CD4-positive, alpha-beta memory T cell (primary cell): ENCODE measurements at regions not wholly inside any gene's neighbourhood (a gene's known extent, or its start where the extent isn't known, plus 50 kb on each side); places are given as distances from the start of the nearest gene placed in this dataset.

Experiments
- CTCF ChIA-PET: fragments of 350-600 bp; sonication (Branson Sonifier 250); formaldehyde crosslinking; loops from one replicate; lab custom pipeline; 2021; ENCODE audit warnings: inconsistent platforms; ENCODE audit not compliant: partially characterized antibody; lab: Charles Lee
- POLR2A ChIA-PET: fragments of 350-600 bp; sonication (Branson Sonifier 250); formaldehyde crosslinking; loops from one replicate; lab custom pipeline; 2021; ENCODE audit not compliant: partially characterized antibody; lab: Charles Lee
- DNase-seq, 5 donors: peaks; one replicate each; pipeline versions ENCODE4 v3.0.0 to v3.0.0-alpha.2; 2020 to 2022; ENCODE audit warnings: mixed read lengths in 1 of 5
- H3K27ac ChIP-seq: one replicate; pipeline ENCODE4 v1.7.0; 2013; ENCODE audit warnings: low read depth, low read length
- H3K27me3 ChIP-seq: 2 replicates; pipeline ENCODE4 v1.7.0; 2013; ENCODE audit warnings: mild to moderate bottlenecking, low read length, moderate library complexity; ENCODE audit not compliant: insufficient read depth
- H3K36me3 ChIP-seq: 2 replicates; pipeline ENCODE4 v1.7.0; 2013; ENCODE audit warnings: mild to moderate bottlenecking, low read length, moderate library complexity; ENCODE audit not compliant: insufficient read depth
- H3K4me1 ChIP-seq: 2 replicates; pipeline ENCODE4 v1.7.0; 2013; ENCODE audit warnings: mild to moderate bottlenecking, low read length, moderate library complexity; ENCODE audit not compliant: insufficient read depth
- H3K4me3 ChIP-seq, 2 donors: one replicate each; pipeline ENCODE4 v1.7.0; 2013; ENCODE audit warnings: low read length in 2 of 2, mild to moderate bottlenecking in 1 of 2
- H3K9me3 ChIP-seq, 2 donors: one replicate each; pipeline ENCODE4 v1.7.0; 2013; ENCODE audit warnings: low read length in 2 of 2, control low read depth in 1 of 2; ENCODE audit not compliant: control insufficient read depth in 1 of 2
- H3K27ac Mint-ChIP-seq, 7 donors: one replicate each; pipeline ENCODE4 v1.8.0; 2020 to 2021; ENCODE audit warnings: mixed read lengths in 7 of 7, mild to moderate bottlenecking in 6 of 7, inconsistent platforms in 3 of 7, moderate library complexity in 3 of 7
- H3K27me3 Mint-ChIP-seq, 2 donors: one replicate each; pipeline ENCODE4 v1.8.0; 2020 to 2021; ENCODE audit warnings: mixed read lengths in 2 of 2
- H3K36me3 Mint-ChIP-seq, 2 donors: one replicate each; pipeline ENCODE4 v1.8.0; 2020 to 2021; ENCODE audit warnings: mixed read lengths in 2 of 2, inconsistent platforms in 1 of 2, mild to moderate bottlenecking in 1 of 2
- H3K4me1 Mint-ChIP-seq, 4 donors: one replicate each; pipeline ENCODE4 v1.8.0; 2020 to 2021; ENCODE audit warnings: mixed read lengths in 4 of 4, mild to moderate bottlenecking in 1 of 4
- H3K4me3 Mint-ChIP-seq, 8 donors: one replicate each; pipeline ENCODE4 v1.8.0; 2020 to 2021; ENCODE audit warnings: mixed read lengths in 8 of 8, mild to moderate bottlenecking in 7 of 8, moderate library complexity in 6 of 8, inconsistent platforms in 3 of 8
- H3K9me3 Mint-ChIP-seq, 8 donors: one replicate each; pipeline ENCODE4 v1.8.0; 2020 to 2021; ENCODE audit warnings: mixed read lengths in 8 of 8, mild to moderate bottlenecking in 5 of 8, inconsistent platforms in 3 of 8, moderate library complexity in 1 of 8
- intact Hi-C: fragments of 100-400 bp; cut with micrococcal nuclease; formaldehyde crosslinking; loops from one replicate; pipeline ENCODE4 v1.15.1; 2023

DNA sequence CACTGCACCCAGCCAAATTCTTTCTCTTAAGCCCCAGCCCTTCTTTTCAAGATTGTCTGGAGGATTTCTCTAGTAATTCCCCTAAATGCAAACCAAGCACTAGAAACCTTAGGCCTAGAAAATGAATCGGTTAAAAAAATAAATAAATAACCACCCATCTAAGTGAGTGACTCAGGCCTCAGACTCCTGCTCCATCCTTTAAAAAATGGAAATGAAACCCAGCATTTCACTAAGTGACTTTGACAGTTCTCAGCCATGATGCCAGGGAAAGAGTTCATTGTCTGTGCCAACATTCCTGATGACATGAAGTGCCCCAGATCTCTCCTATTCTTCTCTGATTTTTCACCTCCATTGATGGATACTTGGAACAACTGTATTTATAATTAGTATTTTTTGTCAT lies 415.2 kb upstream of the DAB1 start:
- Histone ChIP-seq H3K4me3 (no peak overlapping the region), H3K27ac (no peak overlapping the region), H3K36me3 (no peaks in the 10 kb centered on the region), H3K9me3 (no peaks in the 10 kb centered on the region), H3K27me3 (no peaks in the 10 kb centered on the region), H3K4me1 (no peaks in the 10 kb centered on the region)
- intact Hi-C loops = no loop called here
- DNase-seq = no peak
- H3K4me3 Mint-ChIP-seq = no peak overlapping the region
- no peak overlapping the region for H3K27ac Mint-ChIP-seq
- ChIA-PET CTCF (no interaction called here), POLR2A (no interaction called here)
- peaks cover 2 to 31% (median 17%) of the 10 kb centered on the region in 8 donors for H3K9me3 Mint-ChIP-seq
- peaks cover 0 to 3% of the 10 kb centered on the region in 2 donors for H3K27me3 Mint-ChIP-seq
- H3K4me1 Mint-ChIP-seq = no peaks in the 10 kb centered on the region
- peaks cover 0 to 3% of the 10 kb centered on the region in 2 donors for H3K36me3 Mint-ChIP-seq

DNA sequence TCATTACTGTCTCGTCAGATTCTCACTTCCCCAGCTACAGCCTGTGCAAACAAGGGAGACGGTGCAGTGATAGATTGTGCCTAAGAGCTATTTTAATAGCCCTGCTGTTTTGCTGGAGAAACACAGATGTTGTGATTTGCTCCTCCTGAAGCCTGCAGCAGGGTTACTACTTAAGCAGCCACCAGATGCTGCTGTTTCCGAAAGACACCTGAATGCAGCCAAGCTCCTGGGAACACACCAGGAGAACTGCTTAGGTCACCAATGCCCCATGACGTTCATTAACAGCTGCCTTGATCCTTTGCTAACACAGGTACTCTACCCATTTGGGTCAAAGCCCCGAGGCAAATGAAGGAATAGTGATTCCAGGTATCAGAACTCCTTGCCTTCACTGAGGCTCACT lies 411.8 kb upstream of the DAB1 start:
- CTCF ChIA-PET = no interaction called here
- no peaks in the 10 kb centered on the region for H3K4me1 ChIP-seq
- no peaks in the 10 kb centered on the region for H3K36me3 ChIP-seq
- H3K36me3 Mint-ChIP-seq = peaks cover 0 to 3% of the 10 kb centered on the region in 2 donors
- H3K9me3 Mint-ChIP-seq = peaks cover 2 to 16% (median 5%) of the 10 kb centered on the region in 8 donors
- no peaks in the 10 kb centered on the region for H3K4me1 Mint-ChIP-seq
- peaks cover 0 to 3% of the 10 kb centered on the region in 2 donors for H3K27me3 Mint-ChIP-seq
- no peak for DNase-seq
- no peak overlapping the region for H3K27ac ChIP-seq
- no peak overlapping the region for H3K27ac Mint-ChIP-seq
- POLR2A ChIA-PET = no interaction called here
- H3K4me3 Mint-ChIP-seq = no peak overlapping the region
- H3K4me3 ChIP-seq = no peak overlapping the region
- intact Hi-C loops = no loop called here
- no peaks in the 10 kb centered on the region for H3K27me3 ChIP-seq
- no peaks in the 10 kb centered on the region for H3K9me3 ChIP-seq

GRCh38 chr1:57833296-57833695 lies 409.4 kb upstream of the DAB1 start:
- no peaks in the 10 kb centered on the region for H3K27me3 ChIP-seq
- no peak overlapping the region for H3K4me3 Mint-ChIP-seq
- no peak overlapping the region for H3K27ac Mint-ChIP-seq
- POLR2A ChIA-PET = no interaction called here
- no peak overlapping the region for H3K4me3 ChIP-seq
- H3K4me1 ChIP-seq = no peaks in the 10 kb centered on the region
- intact Hi-C loops = no loop called here
- H3K27me3 Mint-ChIP-seq = peaks cover 0 to 2% of the 10 kb centered on the region in 2 donors
- H3K9me3 ChIP-seq = no peaks in the 10 kb centered on the region
- no peaks in the 10 kb centered on the region for H3K4me1 Mint-ChIP-seq
- H3K27ac ChIP-seq = no peak overlapping the region
- peaks cover 0 to 7% (median 0%) of the 10 kb centered on the region in 8 donors for H3K9me3 Mint-ChIP-seq
- CTCF ChIA-PET = no interaction called here
- no peak for DNase-seq
- no peaks in the 10 kb centered on the region for H3K36me3 ChIP-seq
- H3K36me3 Mint-ChIP-seq = no peaks in the 10 kb centered on the region

DNA sequence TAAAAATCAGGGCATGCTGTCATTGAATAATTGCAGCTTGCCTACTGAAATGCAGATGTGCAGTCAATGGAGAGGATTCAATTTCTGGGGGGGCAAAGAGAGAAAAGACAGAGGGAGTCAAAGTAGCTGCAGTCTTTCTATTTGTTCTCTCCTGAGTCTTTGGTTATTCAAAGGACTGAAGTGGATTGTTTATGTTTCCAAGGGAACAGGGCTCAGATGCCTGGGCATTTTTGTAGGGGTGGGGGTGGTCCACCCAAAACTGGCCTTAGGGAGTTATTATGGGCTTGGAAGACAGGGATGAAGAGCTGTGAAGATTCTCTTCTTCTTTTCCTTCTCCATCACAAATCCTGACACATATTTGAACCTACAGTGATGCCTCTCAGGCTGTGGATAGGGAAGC lies 408.8 kb upstream of the DAB1 start:
- Histone ChIP-seq H3K27ac (no peak overlapping the region), H3K4me3 (no peak overlapping the region), H3K4me1 (no peaks in the 10 kb centered on the region), H3K36me3 (no peaks in the 10 kb centered on the region), H3K27me3 (no peaks in the 10 kb centered on the region), H3K9me3 (no peaks in the 10 kb centered on the region)
- ChIA-PET CTCF (no interaction called here), POLR2A (no interaction called here)
- Mint-ChIP-seq H3K27me3 (peaks cover 0 to 2% of the 10 kb centered on the region in 2 donors), H3K9me3 (peaks cover 0 to 7% (median 0%) of the 10 kb centered on the region in 8 donors), H3K4me1 (no peaks in the 10 kb centered on the region), H3K36me3 (no peaks in the 10 kb centered on the region), H3K27ac (no peak overlapping the region), H3K4me3 (no peak overlapping the region)
- intact Hi-C loops = no loop called here
- no peak for DNase-seq

DNA sequence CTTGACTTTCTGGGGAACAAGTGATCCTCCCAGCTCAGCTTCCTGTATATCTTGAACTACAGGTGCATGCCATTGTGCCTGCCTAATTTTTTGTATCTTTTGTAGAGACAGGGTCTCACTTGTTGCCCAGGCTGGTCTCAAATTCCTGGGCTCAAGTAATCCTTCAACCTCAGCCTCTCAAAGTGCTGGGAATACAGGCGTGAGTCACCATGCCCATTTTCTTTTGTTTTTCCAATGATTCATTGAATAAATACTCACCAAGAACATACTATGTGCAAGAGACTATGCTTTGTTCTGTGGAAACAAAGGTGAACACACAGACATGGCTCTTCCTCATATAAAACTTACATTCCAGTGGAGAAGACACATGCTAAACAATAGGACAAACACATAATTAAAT lies 407.8 kb upstream of the DAB1 start:
- ChIA-PET POLR2A (no interaction called here), CTCF (no interaction called here)
- intact Hi-C loops = no loop called here
- Mint-ChIP-seq H3K4me3 (no peak overlapping the region), H3K27me3 (peaks cover 0 to 2% of the 10 kb centered on the region in 2 donors), H3K27ac (no peak overlapping the region), H3K36me3 (no peaks in the 10 kb centered on the region), H3K4me1 (no peaks in the 10 kb centered on the region), H3K9me3 (peaks cover 0 to 3% (median 0%) of the 10 kb centered on the region in 8 donors)
- Histone ChIP-seq H3K4me1 (no peaks in the 10 kb centered on the region), H3K9me3 (no peaks in the 10 kb centered on the region), H3K27ac (no peak overlapping the region), H3K4me3 (no peak overlapping the region), H3K36me3 (no peaks in the 10 kb centered on the region), H3K27me3 (no peaks in the 10 kb centered on the region)
- DNase-seq = no peak

DNA sequence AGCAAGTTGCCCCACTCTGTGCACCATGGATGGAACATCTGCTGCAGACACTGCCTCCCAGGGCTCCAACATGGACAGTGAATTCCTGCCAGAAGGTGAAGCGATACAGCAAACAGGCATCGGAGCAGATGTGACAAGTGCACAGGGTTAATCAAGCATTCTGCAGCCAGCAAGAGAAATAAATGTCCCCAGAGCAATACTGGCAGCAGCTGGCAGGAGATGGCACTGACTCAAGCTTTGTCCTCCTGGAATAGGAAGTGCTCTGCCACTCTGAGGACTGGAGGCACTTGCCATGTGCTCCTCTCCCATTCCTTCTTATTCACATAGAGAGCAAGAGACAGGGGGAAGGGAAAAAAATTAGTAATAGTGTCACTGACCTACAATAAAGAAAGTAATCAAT lies 402.7 kb upstream of the DAB1 start:
- H3K9me3 Mint-ChIP-seq = peaks cover 0 to 1% (median 0%) of the 10 kb centered on the region in 8 donors
- no peaks in the 10 kb centered on the region for H3K4me1 Mint-ChIP-seq
- ChIA-PET POLR2A (no interaction called here), CTCF (no interaction called here)
- H3K27me3 Mint-ChIP-seq = no peaks in the 10 kb centered on the region
- no peak overlapping the region for H3K4me3 Mint-ChIP-seq
- no peak overlapping the region for H3K27ac ChIP-seq
- intact Hi-C loops = no loop called here
- no peaks in the 10 kb centered on the region for H3K36me3 ChIP-seq
- H3K27ac Mint-ChIP-seq = no peak overlapping the region
- H3K9me3 ChIP-seq = no peaks in the 10 kb centered on the region
- H3K4me3 ChIP-seq = no peak overlapping the region
- H3K27me3 ChIP-seq = no peaks in the 10 kb centered on the region
- no peak for DNase-seq
- H3K4me1 ChIP-seq = no peaks in the 10 kb centered on the region
- no peaks in the 10 kb centered on the region for H3K36me3 Mint-ChIP-seq

GRCh38 chr1:57824535-57824934 lies 400.7 kb upstream of the DAB1 start:
- Histone ChIP-seq H3K9me3 (no peaks in the 10 kb centered on the region), H3K27ac (no peak overlapping the region), H3K27me3 (no peaks in the 10 kb centered on the region), H3K4me1 (no peaks in the 10 kb centered on the region), H3K36me3 (no peaks in the 10 kb centered on the region), H3K4me3 (no peak overlapping the region)
- ChIA-PET CTCF (no interaction called here), POLR2A (no interaction called here)
- no peak for DNase-seq
- no peaks in the 10 kb centered on the region for H3K9me3 Mint-ChIP-seq
- no peak overlapping the region for H3K4me3 Mint-ChIP-seq
- H3K27ac Mint-ChIP-seq = no peak overlapping the region
- H3K4me1 Mint-ChIP-seq = no peaks in the 10 kb centered on the region
- H3K27me3 Mint-ChIP-seq = no peaks in the 10 kb centered on the region
- intact Hi-C loops = no loop called here
- H3K36me3 Mint-ChIP-seq = no peaks in the 10 kb centered on the region
